Coronary artery (tissue), 2 donors: ENCODE measurements at regions not wholly inside any gene's neighbourhood (a gene's known extent, or its start where the extent isn't known, plus 50 kb on each side); places are given as distances from the start of the nearest gene placed in this dataset.
"Not testable (repeated sequence)": the region's sequence is repeated elsewhere in the genome, so short reads cannot be mapped to it uniquely, and the experiment has no call there.

Experiments
- DNase-seq: peaks from one replicate; pipeline ENCODE4 v3.0.0-alpha.2; 2017; ENCODE audit warnings: low spot score
- H3K27ac ChIP-seq, 2 donors: fragments of 200-600 bp; sonication (generic); one replicate each; pipeline ENCODE4 v1.5.1; 2016 to 2019
- H3K4me3 ChIP-seq: fragments of 200-600 bp; sonication (generic); 2 replicates; pipeline ENCODE4 v1.5.1; 2016; ENCODE audit warnings: mild to moderate bottlenecking, moderate library complexity

DNA sequence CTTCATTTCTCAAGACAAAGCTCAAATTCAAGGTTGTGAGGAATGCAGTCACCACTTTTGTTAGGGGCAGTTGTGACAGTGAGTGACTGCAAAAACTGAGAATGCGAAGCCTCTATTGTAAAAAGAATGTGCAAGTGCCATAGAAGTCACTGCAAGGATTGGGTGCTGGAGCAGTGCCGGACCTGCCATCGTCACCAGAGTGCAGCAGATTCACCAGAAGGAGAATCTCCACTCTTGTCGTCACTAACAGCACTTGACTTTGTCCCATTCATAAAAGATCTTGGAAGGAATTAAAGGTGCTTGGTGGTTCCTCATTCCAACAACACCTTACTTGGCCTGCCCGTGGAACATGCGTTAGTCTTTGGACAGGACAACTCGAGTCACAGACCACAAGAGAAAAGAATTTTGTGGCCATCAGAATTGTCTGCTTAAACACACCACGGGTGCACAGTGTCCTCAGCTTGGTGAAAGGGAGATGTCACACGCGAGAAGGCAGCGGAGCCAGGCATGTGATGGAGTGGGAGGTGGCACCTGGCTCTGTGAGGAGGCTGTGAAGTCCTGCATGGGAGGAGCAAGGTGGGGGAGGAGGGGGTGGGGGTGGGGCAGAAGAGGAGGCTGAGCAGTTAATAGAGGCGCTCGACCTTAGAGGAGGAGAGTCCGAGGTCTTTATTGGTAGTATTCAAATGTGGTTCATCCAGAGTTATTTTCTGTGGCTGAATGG lies 100.9 kb upstream of the SPDYE9 start:
- H3K27ac ChIP-seq, DNase-seq, H3K4me3 ChIP-seq: not testable (repeated sequence)

DNA sequence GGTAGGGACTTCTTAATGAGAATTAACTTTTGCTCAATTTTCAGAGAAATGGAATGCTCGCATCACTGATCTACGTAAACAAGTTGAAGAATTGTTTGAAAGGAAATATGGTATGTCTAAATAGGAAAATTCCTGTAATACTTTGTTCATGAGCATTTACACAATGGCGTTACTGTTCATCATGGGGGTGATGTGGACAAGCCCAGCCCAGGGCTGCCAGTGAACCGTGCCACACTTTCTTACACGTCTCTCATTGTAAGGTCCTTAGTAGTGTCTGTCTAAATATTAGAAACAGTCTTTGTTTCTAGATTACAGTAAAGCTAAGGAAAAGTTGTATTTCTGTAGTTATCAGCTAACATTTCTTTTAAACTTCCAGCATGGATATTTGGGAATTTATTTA lies 91.0 kb upstream of the SPDYE9 start:
- not testable (repeated sequence) for H3K4me3 ChIP-seq, DNase-seq, H3K27ac ChIP-seq

DNA sequence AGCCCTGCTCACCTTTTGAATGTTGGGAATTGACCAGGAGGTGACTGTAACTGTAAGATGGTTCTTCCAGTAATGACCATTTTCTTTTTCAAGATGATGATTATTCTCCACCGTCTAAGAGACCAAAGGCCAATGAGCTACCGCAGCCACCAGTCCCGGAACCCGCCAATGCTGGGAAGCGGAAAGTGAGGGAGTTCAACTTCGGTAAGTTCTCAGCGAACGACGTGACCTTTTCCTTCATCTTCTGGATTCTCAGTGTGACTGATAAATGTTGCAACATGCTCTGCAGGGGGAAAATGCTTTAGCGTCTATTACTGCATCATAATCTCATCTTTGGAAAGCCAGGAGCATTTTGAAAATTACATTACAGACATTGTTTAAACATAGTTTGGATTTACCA lies 89.5 kb upstream of the SPDYE9 start:
- H3K4me3 ChIP-seq, DNase-seq: not testable (repeated sequence)

DNA sequence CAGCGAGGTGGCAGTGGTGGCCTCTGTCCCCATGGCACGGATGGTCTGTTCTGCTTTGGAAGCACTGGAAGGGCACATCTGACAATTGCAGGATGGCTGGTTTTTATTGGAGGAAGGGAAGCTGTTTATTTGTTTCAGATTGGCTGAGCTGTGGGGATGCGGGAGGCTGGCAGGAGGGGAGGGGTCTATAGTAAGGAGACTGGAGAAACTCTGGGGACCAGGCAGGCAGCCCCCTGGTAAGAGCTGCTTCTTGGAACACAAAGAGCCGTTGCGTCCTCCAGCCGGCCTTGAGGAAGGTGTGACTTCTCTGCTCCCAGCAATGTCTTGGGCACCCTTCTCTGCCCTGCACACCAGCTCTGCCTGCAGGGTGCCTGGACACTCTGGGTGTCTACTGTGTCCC lies 85.1 kb upstream of the SPDYE9 start:
- not testable (repeated sequence) for DNase-seq, H3K4me3 ChIP-seq

More for the DNA sequence above, 89.5 kb upstream of the SPDYE9 start:
- H3K27ac ChIP-seq, result not testable (repeated sequence)

DNA sequence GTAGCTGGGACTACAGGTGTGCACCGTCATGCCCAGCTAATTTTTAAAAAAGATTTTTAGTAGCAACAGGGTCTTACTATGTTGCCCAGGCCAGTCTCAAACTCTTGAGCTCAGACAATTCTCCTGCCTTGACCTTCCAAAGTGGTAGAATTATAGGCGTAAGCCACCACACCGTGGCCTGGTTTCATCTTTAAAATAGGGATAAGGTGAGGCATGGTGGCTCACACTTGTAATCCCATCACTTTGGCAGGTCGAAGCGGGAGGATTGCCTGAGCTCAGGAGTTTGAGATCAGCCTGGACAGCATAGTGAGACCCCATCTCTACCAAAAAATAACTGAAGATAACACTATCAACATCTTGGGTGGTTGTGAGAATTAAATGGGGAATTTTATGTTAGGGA lies 84.6 kb upstream of the SPDYE9 start:
- DNase-seq, result peak; percentile 8
- H3K4me3 ChIP-seq, H3K27ac ChIP-seq: not testable (repeated sequence)

More for the DNA sequence above, 85.1 kb upstream of the SPDYE9 start:
- H3K27ac ChIP-seq, result not testable (repeated sequence)

DNA sequence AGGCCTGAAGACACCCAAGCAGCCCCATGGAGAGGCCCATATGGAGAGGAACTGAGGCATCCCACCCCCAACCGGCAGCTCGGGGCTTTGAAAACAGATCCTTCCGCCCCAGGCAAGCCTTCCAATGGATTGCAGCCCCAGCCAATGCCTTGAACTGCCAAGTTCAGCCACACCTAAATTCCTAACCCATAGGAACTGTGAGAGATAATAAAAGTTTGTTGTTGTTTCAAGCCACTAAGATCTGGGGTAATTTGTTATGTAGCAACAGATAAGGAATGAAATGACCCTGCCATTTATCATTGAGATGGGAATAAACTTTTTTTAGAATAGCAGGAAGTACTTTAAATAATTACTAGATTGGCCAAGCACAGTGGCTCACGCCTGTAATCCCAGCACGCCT lies 80.3 kb upstream of the SPDYE9 start:
- not testable (repeated sequence) for DNase-seq, H3K27ac ChIP-seq, H3K4me3 ChIP-seq

DNA sequence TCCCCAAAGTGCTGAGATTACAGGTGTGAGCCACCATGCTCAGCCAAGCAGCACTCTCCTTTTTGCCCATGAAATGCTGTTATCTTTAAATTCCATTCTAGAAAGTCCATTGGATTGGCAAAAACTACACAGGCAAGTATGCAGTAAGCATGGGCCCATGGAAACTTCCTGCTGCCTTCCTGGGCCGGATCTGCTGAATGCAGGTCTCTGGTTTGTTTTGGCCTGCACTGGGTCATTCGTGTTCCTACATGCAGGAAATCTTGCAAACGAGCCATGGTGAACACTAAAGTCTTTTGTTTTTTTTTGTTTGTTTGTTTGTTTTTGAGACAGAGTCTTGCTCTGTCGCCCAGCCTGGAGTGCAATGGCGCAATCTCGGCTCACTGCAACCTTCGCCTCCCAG lies 76.8 kb upstream of the SPDYE9 start:
- H3K27ac ChIP-seq, H3K4me3 ChIP-seq, DNase-seq: not testable (repeated sequence)

DNA sequence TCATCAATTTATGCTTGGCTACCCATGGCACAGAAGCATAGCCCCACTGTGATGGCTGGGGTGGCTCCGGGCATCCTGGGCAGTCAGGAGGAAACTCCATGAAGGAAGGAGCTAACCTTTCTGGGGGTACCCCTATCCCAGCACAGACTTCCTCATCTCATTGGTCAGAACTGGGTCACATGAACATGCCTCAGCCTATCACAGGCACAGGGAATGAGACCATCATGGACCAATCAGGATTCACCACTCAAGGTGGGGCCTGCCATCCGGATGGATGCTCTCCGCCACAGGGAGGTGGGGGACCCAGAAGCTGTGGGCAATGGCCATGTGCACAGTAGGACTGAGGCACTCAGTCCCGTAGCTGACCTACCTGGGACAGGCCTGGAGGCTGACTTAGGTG lies 75.9 kb upstream of the SPDYE9 start:
- not testable (repeated sequence) for H3K27ac ChIP-seq, DNase-seq

DNA sequence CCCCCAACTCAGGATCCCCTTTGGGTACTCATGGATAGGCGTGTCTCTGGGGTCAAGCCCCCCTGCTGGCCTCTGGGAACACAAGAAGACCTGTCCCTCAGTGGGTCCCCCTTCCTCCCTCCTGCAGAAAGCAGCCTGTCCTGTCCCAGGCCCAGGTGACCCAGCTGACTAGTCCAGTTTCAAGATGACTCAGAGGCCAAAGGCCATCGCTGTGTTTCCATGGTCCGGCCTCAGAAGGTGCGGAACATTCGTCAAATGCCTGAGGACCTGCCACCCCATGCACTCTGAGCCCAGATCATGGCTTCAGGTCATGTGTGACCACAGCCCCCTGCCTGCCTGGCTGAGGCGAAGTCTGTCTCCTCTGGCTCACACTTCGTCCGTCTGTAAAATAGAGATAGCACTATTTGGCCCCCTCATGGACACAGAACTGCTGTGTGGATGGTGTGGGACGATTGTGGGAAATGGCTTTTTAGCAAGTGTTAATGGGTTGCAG lies 71.4 kb upstream of the SPDYE9 start:
- H3K27ac ChIP-seq, H3K4me3 ChIP-seq, DNase-seq: not testable (repeated sequence)

More for the DNA sequence above, 75.9 kb upstream of the SPDYE9 start:
- not testable (repeated sequence) for H3K4me3 ChIP-seq

DNA sequence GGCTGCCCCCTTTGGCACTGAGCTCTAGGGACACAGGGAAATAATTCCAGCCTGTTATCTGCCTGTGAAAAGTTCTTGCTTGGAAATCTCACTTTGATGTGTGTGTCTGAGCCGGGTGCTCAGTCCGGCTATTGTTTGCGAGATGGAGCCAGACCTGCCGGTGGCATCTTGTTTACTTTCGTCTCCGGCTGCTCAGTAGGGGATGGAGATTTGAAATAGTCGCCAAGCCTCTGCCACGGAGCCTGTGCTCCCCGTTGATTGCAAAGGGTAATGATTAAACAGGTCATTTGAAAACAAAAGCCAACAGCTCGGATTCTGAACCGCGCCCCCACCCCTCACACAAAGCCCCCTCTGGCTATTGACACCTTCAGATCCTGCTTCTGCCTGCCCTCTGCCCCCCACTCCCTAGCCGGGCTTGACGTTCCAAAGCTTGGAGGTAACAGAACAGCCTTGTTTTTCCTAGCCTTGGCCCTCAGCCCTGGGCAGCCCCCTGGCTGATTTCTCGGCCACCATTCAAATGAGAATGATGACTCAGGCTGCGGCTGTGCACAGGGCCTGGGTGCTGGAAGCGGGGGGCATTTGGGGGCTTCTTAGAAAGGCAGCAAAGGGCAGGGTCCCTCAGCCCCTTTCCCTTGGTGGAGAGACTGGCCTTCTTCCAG lies 70.8 kb upstream of the SPDYE9 start:
- peak overlapping the region; percentile 35 for H3K4me3 ChIP-seq
- H3K27ac ChIP-seq, DNase-seq: not testable (repeated sequence)

DNA sequence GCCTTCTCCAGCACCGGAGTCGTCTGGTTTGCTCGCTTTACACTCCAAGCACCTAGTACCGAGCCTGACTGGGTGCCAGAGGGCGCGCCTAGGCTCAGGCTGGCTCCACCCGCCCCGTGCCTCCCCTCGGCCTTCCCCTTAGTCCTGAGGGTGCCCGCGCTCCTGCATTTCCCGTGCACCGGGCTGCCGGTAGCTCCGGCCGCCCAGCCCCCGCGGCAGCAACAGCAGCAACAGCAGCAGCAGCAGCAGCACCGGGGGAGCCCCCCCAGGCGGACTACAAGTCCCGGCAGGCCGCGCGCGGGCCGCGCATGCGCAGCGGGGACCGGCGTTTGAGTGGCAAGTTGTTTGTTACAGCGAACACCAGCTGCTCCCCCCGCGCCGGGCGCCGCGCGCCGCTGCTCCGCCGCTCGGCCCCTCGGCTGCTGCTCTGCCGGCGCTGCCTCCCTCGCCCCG lies 68.8 kb upstream of the SPDYE9 start:
- not testable (repeated sequence) for DNase-seq
- peak overlapping the region; percentile 72 for H3K4me3 ChIP-seq
- H3K27ac ChIP-seq, result peak overlapping the region in 1 of 2 donors; percentile 37

DNA sequence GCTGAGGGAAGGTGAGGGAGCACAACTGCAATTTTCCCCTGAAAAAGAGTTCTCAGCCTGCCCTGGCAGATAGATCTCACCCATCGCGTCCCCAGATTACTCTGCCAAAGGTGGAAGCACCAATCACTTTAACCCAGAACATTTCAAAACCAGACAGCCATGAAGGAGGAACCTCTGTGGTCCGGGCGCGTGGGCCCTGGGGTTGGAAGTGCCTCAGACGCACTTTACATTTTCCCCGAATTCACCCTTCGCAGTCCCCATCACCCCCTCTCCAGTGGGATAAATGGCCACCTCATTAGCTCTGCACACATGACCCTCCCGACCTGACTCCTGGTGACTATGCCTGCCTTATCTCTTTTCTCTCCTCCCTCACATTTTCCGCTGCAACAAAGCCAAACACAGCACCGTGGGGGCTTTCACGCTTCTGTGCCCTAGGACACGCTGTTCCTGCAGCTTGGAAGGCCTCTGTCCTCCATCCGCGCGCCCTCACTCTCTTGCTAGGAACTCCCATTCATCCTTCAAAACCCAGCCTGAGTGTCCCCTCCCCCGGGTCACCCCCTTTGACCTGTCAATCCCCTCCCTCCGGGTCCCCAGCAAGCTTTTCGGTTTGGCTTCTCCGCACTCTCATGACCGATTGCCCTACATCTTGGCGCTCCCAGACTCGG lies 68.2 kb upstream of the SPDYE9 start:
- H3K4me3 ChIP-seq, result peak overlapping the region; percentile 72
- DNase-seq, H3K27ac ChIP-seq: not testable (repeated sequence)

DNA sequence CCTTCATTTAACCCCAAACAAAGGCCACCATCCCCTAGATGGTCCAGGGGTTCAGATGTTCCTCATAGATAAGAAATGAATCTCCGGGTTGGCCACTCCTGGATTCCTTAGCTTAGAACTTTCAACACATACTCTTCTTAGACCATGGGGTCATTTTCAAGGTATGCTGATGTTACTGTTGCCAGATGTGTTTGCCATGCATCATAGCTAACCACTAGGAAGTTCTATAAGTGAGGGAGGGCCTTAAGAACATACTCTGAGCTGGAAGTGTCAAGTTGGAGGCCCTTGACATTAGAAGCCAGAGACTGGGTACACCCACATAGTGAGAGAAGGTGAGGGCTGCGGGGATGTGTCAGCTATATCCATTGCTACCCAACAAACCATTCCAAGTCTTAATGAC lies 62.7 kb upstream of the SPDYE9 start:
- not testable (repeated sequence) for DNase-seq, H3K27ac ChIP-seq, H3K4me3 ChIP-seq

DNA sequence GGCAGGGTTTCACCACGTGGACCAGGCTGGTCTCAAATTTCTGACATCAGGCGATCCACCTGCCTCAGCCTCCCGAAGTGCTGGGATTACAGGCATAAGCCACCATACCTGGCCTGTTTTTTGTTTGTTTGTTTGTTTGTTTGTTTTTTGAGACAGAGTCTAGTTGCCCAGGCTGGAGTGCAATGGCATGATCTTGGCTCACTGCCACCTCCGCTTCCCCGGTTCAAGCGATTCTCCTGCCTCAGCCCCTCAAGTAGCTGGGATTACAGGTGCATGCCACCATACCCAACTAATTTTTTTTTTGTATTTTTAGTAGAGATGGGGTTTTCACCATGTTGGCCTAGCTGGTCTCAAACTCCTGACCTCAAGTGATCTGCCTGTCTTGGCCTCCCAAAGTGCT lies 61.8 kb upstream of the SPDYE9 start:
- not testable (repeated sequence) for H3K27ac ChIP-seq, H3K4me3 ChIP-seq, DNase-seq

DNA sequence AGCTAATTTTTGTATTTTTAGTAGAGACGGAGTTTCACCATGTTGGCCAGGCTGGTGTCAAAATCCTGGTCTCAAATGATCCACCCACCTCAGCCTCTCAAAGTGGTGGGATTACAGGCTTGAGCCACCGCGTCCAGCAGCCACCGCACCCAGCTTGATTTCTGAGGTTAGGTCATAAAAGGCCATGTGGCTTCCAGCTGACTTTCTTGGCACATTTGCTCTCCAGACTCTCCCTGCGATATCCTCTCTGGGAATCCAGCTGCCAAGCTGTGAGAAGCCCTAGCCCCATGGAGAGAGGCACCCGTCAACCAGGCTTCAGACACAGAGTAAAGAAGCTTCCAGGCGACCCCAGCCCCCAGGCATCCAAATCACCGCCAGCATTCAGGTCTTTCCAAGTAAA lies 58.2 kb upstream of the SPDYE9 start:
- not testable (repeated sequence) for H3K27ac ChIP-seq, H3K4me3 ChIP-seq, DNase-seq

DNA sequence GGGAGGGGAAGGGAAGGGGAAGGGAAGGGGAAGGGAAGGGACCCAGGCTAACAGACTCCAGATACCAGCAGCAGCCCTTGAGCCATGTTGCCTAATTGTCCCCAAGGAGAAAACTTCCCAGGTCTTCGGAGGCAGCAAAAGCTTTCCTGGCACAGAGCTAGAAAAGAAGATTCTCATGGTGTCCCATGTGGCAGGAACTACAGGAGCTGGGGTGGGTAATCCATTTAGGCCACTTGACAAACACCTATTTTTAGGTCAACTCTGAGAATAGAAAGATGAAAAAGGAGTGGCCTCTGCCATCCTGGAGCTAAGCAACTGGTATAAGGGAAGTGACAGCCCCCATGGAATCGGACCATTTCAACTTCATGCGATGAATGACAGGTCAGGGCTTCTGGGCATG lies 52.1 kb upstream of the SPDYE9 start:
- H3K4me3 ChIP-seq, H3K27ac ChIP-seq, DNase-seq: not testable (repeated sequence)
